ENCODE measurements at regions not wholly inside any gene's neighbourhood (a gene's known extent, or its start where the extent isn't known, plus 50 kb on each side); places are given as distances from the start of the nearest gene placed in this dataset.

DNA sequence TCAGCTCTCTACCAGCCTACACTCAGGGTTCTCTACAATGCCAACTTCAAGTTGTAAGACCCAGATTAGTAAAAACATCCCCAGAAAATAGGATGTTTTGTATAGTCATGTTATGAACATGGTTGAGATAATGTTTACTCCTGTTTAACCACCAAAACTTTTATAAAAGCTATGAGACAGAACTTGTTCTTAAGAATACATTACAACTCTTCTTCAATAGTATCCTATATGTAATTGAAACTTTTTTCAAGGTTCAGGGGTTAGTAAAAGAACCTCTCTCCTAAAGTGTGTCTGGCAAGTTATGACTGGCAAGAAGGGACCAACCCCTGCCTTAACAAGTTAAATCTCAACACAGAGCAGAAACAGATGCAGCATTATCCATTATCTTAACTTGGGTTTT lies 118.8 kb upstream of the STK17B start:
- no peaks in the 10 kb centered on the region for H3K27me3 ChIP-seq (ENCODE audit: insufficient read depth, low read length)
- FAIRE-seq: no peak
- no peaks in the 10 kb centered on the region for H3K79me2 ChIP-seq (ENCODE audit: insufficient read depth, low read length)
- no peaks in the 10 kb centered on the region for H3K36me3 ChIP-seq (ENCODE audit: insufficient read depth, low read length)
- no peak overlapping the region for H3K4me3 Mint-ChIP-seq (ENCODE audit: unreplicated experiment)
- peaks cover 2% of the 10 kb centered on the region for H3K36me3 Mint-ChIP-seq (ENCODE audit: low read depth, unreplicated experiment)
- H3K4me3 ChIP-seq (ENCODE audit: insufficient read depth, low read depth, low read length): no peak overlapping the region
- no peak overlapping the region for H3K27ac ChIP-seq (ENCODE audit: low read depth, low read length)
- TF ChIP-seq EZH2 (IDR thresholded peaks at IDR 0.05; ENCODE audit: insufficient read depth, low read length): no peak
- TF ChIP-seq, protein P1, sequence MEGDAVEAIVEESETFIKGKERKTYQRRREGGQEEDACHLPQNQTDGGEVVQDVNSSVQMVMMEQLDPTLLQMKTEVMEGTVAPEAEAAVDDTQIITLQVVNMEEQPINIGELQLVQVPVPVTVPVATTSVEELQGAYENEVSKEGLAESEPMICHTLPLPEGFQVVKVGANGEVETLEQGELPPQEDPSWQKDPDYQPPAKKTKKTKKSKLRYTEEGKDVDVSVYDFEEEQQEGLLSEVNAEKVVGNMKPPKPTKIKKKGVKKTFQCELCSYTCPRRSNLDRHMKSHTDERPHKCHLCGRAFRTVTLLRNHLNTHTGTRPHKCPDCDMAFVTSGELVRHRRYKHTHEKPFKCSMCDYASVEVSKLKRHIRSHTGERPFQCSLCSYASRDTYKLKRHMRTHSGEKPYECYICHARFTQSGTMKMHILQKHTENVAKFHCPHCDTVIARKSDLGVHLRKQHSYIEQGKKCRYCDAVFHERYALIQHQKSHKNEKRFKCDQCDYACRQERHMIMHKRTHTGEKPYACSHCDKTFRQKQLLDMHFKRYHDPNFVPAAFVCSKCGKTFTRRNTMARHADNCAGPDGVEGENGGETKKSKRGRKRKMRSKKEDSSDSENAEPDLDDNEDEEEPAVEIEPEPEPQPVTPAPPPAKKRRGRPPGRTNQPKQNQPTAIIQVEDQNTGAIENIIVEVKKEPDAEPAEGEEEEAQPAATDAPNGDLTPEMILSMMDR (IDR thresholded peaks at IDR 0.05; ENCODE audit: insufficient read depth, low read depth, low read length): no peak
- H4K20me1 ChIP-seq (ENCODE audit: insufficient read depth, low read length): no peaks in the 10 kb centered on the region
- H3K9me3 Mint-ChIP-seq (ENCODE audit: unreplicated experiment): no peaks in the 10 kb centered on the region
- H3K9me3 ChIP-seq (ENCODE audit: insufficient read depth, low read depth, low read length): no peaks in the 10 kb centered on the region
- peaks cover 21% of the 10 kb centered on the region for H3K4me1 Mint-ChIP-seq (ENCODE audit: low read depth, unreplicated experiment)
- H2AFZ ChIP-seq (ENCODE audit: low read depth, low read length): no peak overlapping the region
- H3K27ac Mint-ChIP-seq (ENCODE audit: unreplicated experiment): no peak overlapping the region
- H3K4me2 ChIP-seq (ENCODE audit: low read length): no peak overlapping the region
- no peak for DNase-seq (ENCODE audit: low read depth)
- H3K4me1 ChIP-seq (ENCODE audit: insufficient read depth, low read length): peaks cover 17% of the 10 kb centered on the region
- H3K9ac ChIP-seq (ENCODE audit: low read length): no peak overlapping the region
- no peaks in the 10 kb centered on the region for H3K27me3 Mint-ChIP-seq (ENCODE audit: low read depth, unreplicated experiment)

DNA sequence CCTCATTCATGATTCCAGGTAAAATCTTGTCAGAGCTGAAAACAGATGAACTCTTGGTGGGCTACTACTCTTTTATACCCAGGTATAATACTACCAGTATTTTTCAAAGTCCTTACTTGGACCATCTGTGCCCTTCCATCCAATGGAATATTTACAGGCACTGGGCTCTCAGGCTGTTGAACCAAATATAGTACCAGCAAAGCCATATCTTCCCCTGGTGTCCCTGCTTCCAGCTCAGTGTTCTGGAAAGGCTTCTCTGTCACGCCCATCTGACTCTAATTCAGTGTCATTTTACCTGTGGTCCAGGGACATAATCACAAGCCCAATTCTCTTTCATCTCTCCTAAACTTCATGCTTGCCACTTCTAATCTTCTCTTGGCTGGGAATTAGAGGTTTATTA lies 119.2 kb upstream of the STK17B start:
- Histone ChIP-seq H3K27me3 (ENCODE audit: insufficient read depth, low read length) (no peaks in the 10 kb centered on the region), H3K27ac (ENCODE audit: low read depth, low read length) (no peak overlapping the region), H3K9me3 (ENCODE audit: insufficient read depth, low read depth, low read length) (no peaks in the 10 kb centered on the region), H3K4me2 (ENCODE audit: low read length) (no peak overlapping the region), H3K4me1 (ENCODE audit: insufficient read depth, low read length) (peaks cover 18% of the 10 kb centered on the region), H3K36me3 (ENCODE audit: insufficient read depth, low read length) (no peaks in the 10 kb centered on the region), H3K79me2 (ENCODE audit: insufficient read depth, low read length) (no peaks in the 10 kb centered on the region), H3K4me3 (ENCODE audit: insufficient read depth, low read depth, low read length) (no peak overlapping the region), H2AFZ (ENCODE audit: low read depth, low read length) (no peak overlapping the region), H4K20me1 (ENCODE audit: insufficient read depth, low read length) (no peaks in the 10 kb centered on the region), H3K9ac (ENCODE audit: low read length) (no peak overlapping the region)
- Mint-ChIP-seq H3K4me1 (ENCODE audit: low read depth, unreplicated experiment) (peaks cover 21% of the 10 kb centered on the region), H3K36me3 (ENCODE audit: low read depth, unreplicated experiment) (peaks cover 2% of the 10 kb centered on the region), H3K4me3 (ENCODE audit: unreplicated experiment) (no peak overlapping the region), H3K9me3 (ENCODE audit: unreplicated experiment) (no peaks in the 10 kb centered on the region), H3K27me3 (ENCODE audit: low read depth, unreplicated experiment) (no peaks in the 10 kb centered on the region), H3K27ac (ENCODE audit: unreplicated experiment) (no peak overlapping the region)
- DNase-seq (ENCODE audit: low read depth): no peak
- no peak for TF ChIP-seq EZH2 (IDR thresholded peaks at IDR 0.05; ENCODE audit: insufficient read depth, low read length)
- TF ChIP-seq, protein P1 (IDR thresholded peaks at IDR 0.05; ENCODE audit: insufficient read depth, low read depth, low read length): no peak
- no peak for FAIRE-seq

DNA sequence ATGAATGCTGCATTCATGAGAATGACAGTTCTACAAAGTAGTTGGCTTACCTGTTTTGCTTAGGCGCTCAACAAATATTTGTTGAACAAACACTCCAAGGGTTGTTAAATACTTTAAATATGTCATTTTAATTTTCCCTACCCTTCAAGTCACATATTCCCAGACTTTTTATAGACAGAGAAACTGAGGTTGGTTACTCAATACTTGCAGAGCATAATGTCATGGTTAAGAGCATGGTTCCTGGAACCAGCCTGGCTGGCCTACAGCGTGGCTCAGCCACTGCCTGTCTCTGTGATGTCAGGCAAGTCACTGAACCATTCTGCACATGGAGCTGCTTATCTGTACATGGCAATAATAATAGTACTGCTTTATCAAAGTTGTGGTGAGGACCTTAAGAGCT lies 120.0 kb upstream of the STK17B start:
- H3K9me3 ChIP-seq (ENCODE audit: insufficient read depth, low read depth, low read length): no peaks in the 10 kb centered on the region
- H3K27me3 ChIP-seq (ENCODE audit: insufficient read depth, low read length): no peaks in the 10 kb centered on the region
- FAIRE-seq (no peak), DNase-seq (ENCODE audit: low read depth) (no peak)
- H3K79me2 ChIP-seq (ENCODE audit: insufficient read depth, low read length): no peaks in the 10 kb centered on the region
- H4K20me1 ChIP-seq (ENCODE audit: insufficient read depth, low read length): no peaks in the 10 kb centered on the region
- H3K27ac Mint-ChIP-seq (ENCODE audit: unreplicated experiment): no peak overlapping the region
- H3K4me2 ChIP-seq (ENCODE audit: low read length): no peak overlapping the region
- H3K27ac ChIP-seq (ENCODE audit: low read depth, low read length): no peak overlapping the region
- no peak overlapping the region for H2AFZ ChIP-seq (ENCODE audit: low read depth, low read length)
- TF ChIP-seq, protein P1 (IDR thresholded peaks at IDR 0.05; ENCODE audit: insufficient read depth, low read depth, low read length): no peak
- TF ChIP-seq EZH2 (IDR thresholded peaks at IDR 0.05; ENCODE audit: insufficient read depth, low read length): no peak
- H3K4me3 ChIP-seq (ENCODE audit: insufficient read depth, low read depth, low read length): no peak overlapping the region
- H3K4me1 Mint-ChIP-seq (ENCODE audit: low read depth, unreplicated experiment): peaks cover 23% of the 10 kb centered on the region
- no peaks in the 10 kb centered on the region for H3K27me3 Mint-ChIP-seq (ENCODE audit: low read depth, unreplicated experiment)
- H3K36me3 ChIP-seq (ENCODE audit: insufficient read depth, low read length): no peaks in the 10 kb centered on the region
- no peak overlapping the region for H3K9ac ChIP-seq (ENCODE audit: low read length)
- H3K9me3 Mint-ChIP-seq (ENCODE audit: unreplicated experiment): no peaks in the 10 kb centered on the region
- H3K4me3 Mint-ChIP-seq (ENCODE audit: unreplicated experiment): no peak overlapping the region
- H3K4me1 ChIP-seq (ENCODE audit: insufficient read depth, low read length): peaks cover 18% of the 10 kb centered on the region
- peaks cover 2% of the 10 kb centered on the region for H3K36me3 Mint-ChIP-seq (ENCODE audit: low read depth, unreplicated experiment)
